MCF 10A (cell line): ENCODE measurements at regions not wholly inside any gene's neighbourhood (a gene's known extent, or its start where the extent isn't known, plus 50 kb on each side); places are given as distances from the start of the nearest gene placed in this dataset.

Source experiments
- BruUV-seq: library from RNA; stranded (reverse); fragments of 400-500 nt; replicated peaks from 2 replicates; lab custom pipeline; 2021; lab: Mats Ljungman, UMichigan
- CTCF ChIA-PET: fragments of 300-600 bp; sonication (Branson Sonifier 250); formaldehyde crosslinking; extraction: SDS; loops from one replicate; lab custom pipeline; 2021; ENCODE audit warnings: antibody characterized with exemption, inconsistent platforms; lab: Yijun Ruan, JAX
- POLR2A ChIA-PET: fragments of 300-600, 350-650 bp; sonication (Branson Sonifier 250); formaldehyde crosslinking; extraction: SDS; loops from one replicate; lab custom pipeline; 2020; ENCODE audit warnings: antibody characterized with exemption, inconsistent platforms; lab: Yijun Ruan, JAX
- DNase-seq: peaks from one replicate; pipeline ENCODE4 v3.0.0-alpha.2; 2018; ENCODE audit not compliant: unreplicated experiment
- H3K27ac Mint-ChIP-seq: one replicate; pipeline ENCODE4 v1.8.0; 2022; ENCODE audit warnings: mild to moderate bottlenecking, low read depth, mixed read lengths; ENCODE audit not compliant: unreplicated experiment
- H3K27me3 Mint-ChIP-seq: one replicate; pipeline ENCODE4 v1.8.0; 2022; ENCODE audit warnings: mixed read lengths; ENCODE audit not compliant: insufficient read depth, unreplicated experiment
- H3K36me3 Mint-ChIP-seq: one replicate; pipeline ENCODE4 v1.8.0; 2022; ENCODE audit warnings: mild to moderate bottlenecking, moderate library complexity, mixed read lengths; ENCODE audit not compliant: insufficient read depth, unreplicated experiment
- H3K4me1 Mint-ChIP-seq: one replicate; pipeline ENCODE4 v1.8.0; 2022; ENCODE audit warnings: mixed read lengths; ENCODE audit not compliant: insufficient read depth, unreplicated experiment
- H3K4me3 Mint-ChIP-seq: one replicate; pipeline ENCODE4 v1.8.0; 2022; ENCODE audit warnings: mild to moderate bottlenecking, moderate library complexity, mixed read lengths; ENCODE audit not compliant: unreplicated experiment
- H3K9me3 Mint-ChIP-seq: one replicate; pipeline ENCODE4 v1.8.0; 2022; ENCODE audit warnings: mixed read lengths; ENCODE audit not compliant: unreplicated experiment
- intact Hi-C: fragments of 100-400 bp; cut with micrococcal nuclease; formaldehyde crosslinking; loops from 2 replicates; pipeline ENCODE4 v1.14.1; 2022
- TF ChIP-seq, protein P1 (sequence below): fragments of 200-600 bp; IDR thresholded peaks from one replicate; pipeline ENCODE4 v1.8.0; 2022; ENCODE audit warnings: antibody characterized with exemption, mild to moderate bottlenecking; ENCODE audit not compliant: unreplicated experiment

DNA sequence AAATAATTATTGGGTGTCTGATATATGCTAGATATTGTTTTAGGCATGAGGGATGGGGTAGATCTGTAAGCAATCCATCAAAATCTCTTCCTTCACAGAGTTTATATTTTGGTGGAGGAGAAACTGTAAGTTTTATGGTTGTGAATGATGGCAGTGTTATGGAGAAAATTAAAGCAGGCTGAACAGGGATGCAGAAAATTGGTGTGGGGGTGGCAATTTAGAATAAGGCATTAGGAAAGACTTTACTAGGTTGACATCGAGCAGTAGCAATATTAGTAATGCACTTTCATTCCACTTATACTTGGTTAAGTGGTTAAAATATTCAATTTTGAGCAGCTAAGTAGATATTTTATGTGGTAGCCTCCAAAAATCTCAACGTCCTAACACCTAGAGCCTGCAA, 261.1 kb upstream of the SNX7 start:
- H3K4me1 Mint-ChIP-seq: no peaks in the 10 kb centered on the region
- H3K9me3 Mint-ChIP-seq: no peaks in the 10 kb centered on the region
- no peaks in the 10 kb centered on the region for H3K36me3 Mint-ChIP-seq
- H3K27ac Mint-ChIP-seq: no peak overlapping the region
- TF ChIP-seq, protein P1, sequence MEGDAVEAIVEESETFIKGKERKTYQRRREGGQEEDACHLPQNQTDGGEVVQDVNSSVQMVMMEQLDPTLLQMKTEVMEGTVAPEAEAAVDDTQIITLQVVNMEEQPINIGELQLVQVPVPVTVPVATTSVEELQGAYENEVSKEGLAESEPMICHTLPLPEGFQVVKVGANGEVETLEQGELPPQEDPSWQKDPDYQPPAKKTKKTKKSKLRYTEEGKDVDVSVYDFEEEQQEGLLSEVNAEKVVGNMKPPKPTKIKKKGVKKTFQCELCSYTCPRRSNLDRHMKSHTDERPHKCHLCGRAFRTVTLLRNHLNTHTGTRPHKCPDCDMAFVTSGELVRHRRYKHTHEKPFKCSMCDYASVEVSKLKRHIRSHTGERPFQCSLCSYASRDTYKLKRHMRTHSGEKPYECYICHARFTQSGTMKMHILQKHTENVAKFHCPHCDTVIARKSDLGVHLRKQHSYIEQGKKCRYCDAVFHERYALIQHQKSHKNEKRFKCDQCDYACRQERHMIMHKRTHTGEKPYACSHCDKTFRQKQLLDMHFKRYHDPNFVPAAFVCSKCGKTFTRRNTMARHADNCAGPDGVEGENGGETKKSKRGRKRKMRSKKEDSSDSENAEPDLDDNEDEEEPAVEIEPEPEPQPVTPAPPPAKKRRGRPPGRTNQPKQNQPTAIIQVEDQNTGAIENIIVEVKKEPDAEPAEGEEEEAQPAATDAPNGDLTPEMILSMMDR: no peak
- intact Hi-C loops: no loop called here
- no TSS peak for BruUV-seq
- no peak for DNase-seq
- H3K4me3 Mint-ChIP-seq: no peak overlapping the region
- ChIA-PET CTCF (interaction anchor here (0.6 kb wide), 1 partner anchor 328 kb away, joined by 3 read pairs; no protein-coding TSS in a partner anchor), POLR2A (no interaction called here)
- H3K27me3 Mint-ChIP-seq: no peaks in the 10 kb centered on the region

DNA sequence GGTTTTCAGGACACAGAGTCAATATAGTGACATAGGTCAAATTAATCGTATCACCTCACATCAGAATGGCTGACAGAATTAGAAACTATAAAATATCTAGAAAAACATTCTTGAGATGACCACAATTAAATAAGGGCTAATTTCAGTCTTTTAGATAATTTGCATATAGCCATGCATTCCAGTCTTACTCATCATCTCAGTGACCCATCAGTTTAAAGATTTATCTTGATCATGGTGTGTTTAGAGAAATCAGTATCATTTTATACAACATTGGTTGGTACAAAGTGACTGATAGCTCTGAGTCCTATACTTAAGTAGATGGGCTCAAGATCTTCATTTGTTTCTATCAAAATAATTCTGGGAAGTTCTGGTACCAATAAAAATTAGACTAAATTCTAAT, 262.3 kb upstream of the SNX7 start:
- H3K27ac Mint-ChIP-seq: no peak overlapping the region
- no peaks in the 10 kb centered on the region for H3K4me1 Mint-ChIP-seq
- H3K27me3 Mint-ChIP-seq: no peaks in the 10 kb centered on the region
- ChIA-PET POLR2A (interaction anchor here (1.2 to 2.1 kb wide), 2 partner anchors 10 to 72 kb away, joined by 3 to 6 read pairs; no protein-coding TSS in a partner anchor), CTCF (no interaction called here)
- no peaks in the 10 kb centered on the region for H3K36me3 Mint-ChIP-seq
- intact Hi-C loops: no loop called here
- no peaks in the 10 kb centered on the region for H3K9me3 Mint-ChIP-seq
- DNase-seq: no peak
- BruUV-seq: no TSS peak
- TF ChIP-seq, protein P1: no peak
- peak overlapping the region; percentile 5 for H3K4me3 Mint-ChIP-seq

DNA sequence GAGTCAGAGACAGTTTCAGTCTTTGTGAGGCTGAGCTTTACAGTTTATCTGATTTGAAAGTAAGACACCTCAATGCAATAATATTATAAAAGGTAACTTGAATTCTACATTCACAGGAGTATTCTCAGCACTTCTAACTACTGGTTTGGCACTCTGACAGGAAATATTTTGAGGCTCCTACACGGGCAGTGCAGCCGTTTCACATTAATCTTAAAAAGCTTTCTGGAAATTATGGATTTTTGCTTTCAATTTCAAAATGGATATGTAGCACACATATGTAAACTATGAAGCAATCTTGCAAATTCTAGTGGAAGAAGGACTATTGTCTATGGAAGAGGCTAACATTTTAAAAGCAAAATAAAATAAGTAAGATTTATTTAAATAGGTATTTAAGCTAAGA, 262.9 kb upstream of the SNX7 start:
- CTCF ChIA-PET: interaction anchor here (0.9 kb wide), 1 partner anchor 67 kb away, joined by 3 read pairs; no protein-coding TSS in a partner anchor
- Mint-ChIP-seq H3K27me3 (no peaks in the 10 kb centered on the region), H3K27ac (no peak overlapping the region), H3K4me1 (no peaks in the 10 kb centered on the region), H3K9me3 (no peaks in the 10 kb centered on the region), H3K4me3 (peak overlapping the region; percentile 5), H3K36me3 (no peaks in the 10 kb centered on the region)
- no TSS peak for BruUV-seq
- no peak for DNase-seq
- TF ChIP-seq, protein P1: no peak
- intact Hi-C loops: no loop called here
- POLR2A ChIA-PET: interaction anchor here (1.2 to 2.1 kb wide), 2 partner anchors 9 to 72 kb away, joined by 3 to 6 read pairs; no protein-coding TSS in a partner anchor

DNA sequence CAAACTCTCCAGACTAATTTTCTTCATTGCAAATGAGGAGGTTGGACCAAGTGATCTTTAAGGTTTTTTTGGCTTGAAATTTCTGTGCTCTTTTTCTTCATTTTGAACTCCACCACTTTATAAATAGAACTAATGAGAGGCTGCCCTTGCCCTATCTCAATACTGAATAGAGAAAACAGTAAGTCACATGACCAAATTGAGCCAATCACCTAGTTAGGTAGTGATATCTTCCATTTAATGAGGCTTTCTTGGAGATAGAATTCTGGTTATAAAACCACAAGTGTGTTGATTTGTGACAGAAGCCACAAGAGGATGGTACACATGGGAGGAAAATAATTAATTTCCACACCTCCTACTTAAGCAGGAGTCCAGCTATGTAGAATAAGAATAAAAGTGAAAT, 263.4 kb upstream of the SNX7 start:
- H3K4me1 Mint-ChIP-seq: no peaks in the 10 kb centered on the region
- ChIA-PET POLR2A (interaction anchor here (1.2 to 2.1 kb wide), 2 partner anchors 9 to 71 kb away, joined by 3 to 6 read pairs; no protein-coding TSS in a partner anchor), CTCF (interaction anchor here (0.6 to 0.9 kb wide), 2 partner anchors 68 to 112 kb away, joined by 3 read pairs; no protein-coding TSS in a partner anchor)
- H3K9me3 Mint-ChIP-seq: no peaks in the 10 kb centered on the region
- H3K4me3 Mint-ChIP-seq: no peak overlapping the region
- H3K27ac Mint-ChIP-seq: no peak overlapping the region
- TF ChIP-seq, protein P1: no peak
- no peaks in the 10 kb centered on the region for H3K36me3 Mint-ChIP-seq
- no peak for DNase-seq
- intact Hi-C loops: no loop called here
- no TSS peak for BruUV-seq
- no peaks in the 10 kb centered on the region for H3K27me3 Mint-ChIP-seq
